Retinal pigment epithelial cell (primary cell): ENCODE measurements at regions not wholly inside any gene's neighbourhood (a gene's known extent, or its start where the extent isn't known, plus 50 kb on each side); places are given as distances from the start of the nearest gene placed in this dataset.

Experiments
- DNase-seq: peaks from one replicate; pipeline ENCODE4 v3.0.0-alpha.2; 2010; ENCODE audit warnings: low read depth
- H3K4me3 ChIP-seq: 2 replicates; pipeline ENCODE4 v1.5.1; 2011; ENCODE audit warnings: mild to moderate bottlenecking, low read length, control low read depth, moderate library complexity
- TF ChIP-seq, protein P1 (sequence below): conservative IDR thresholded peaks from 2 replicates; pipeline ENCODE4 v1.5.1; 2011; ENCODE audit warnings: low read depth, low read length, control low read depth, inconsistent platforms

DNA sequence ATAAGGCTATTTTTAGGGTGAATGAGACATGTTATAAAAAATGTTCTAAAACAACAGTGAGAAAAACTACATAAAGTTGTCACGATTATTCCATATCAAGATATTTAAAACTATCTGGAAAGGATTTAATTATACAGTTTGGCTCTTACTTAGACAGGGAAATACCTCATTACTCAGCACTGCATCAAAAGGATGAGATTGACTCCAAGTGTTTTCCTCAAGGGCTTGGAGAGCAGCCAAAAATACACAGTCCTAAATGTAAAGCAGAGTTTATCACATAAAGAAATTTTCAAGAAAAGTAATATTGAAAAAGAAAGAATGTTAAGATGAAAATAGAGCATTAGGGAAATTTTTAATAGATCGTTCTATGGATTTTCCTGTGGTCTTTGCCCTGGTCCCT, 285.5 kb upstream of the NETO1 start:
- DNase-seq: peak; percentile 11
- TF ChIP-seq, protein P1, sequence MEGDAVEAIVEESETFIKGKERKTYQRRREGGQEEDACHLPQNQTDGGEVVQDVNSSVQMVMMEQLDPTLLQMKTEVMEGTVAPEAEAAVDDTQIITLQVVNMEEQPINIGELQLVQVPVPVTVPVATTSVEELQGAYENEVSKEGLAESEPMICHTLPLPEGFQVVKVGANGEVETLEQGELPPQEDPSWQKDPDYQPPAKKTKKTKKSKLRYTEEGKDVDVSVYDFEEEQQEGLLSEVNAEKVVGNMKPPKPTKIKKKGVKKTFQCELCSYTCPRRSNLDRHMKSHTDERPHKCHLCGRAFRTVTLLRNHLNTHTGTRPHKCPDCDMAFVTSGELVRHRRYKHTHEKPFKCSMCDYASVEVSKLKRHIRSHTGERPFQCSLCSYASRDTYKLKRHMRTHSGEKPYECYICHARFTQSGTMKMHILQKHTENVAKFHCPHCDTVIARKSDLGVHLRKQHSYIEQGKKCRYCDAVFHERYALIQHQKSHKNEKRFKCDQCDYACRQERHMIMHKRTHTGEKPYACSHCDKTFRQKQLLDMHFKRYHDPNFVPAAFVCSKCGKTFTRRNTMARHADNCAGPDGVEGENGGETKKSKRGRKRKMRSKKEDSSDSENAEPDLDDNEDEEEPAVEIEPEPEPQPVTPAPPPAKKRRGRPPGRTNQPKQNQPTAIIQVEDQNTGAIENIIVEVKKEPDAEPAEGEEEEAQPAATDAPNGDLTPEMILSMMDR: no peak
- no peak overlapping the region for H3K4me3 ChIP-seq

DNA sequence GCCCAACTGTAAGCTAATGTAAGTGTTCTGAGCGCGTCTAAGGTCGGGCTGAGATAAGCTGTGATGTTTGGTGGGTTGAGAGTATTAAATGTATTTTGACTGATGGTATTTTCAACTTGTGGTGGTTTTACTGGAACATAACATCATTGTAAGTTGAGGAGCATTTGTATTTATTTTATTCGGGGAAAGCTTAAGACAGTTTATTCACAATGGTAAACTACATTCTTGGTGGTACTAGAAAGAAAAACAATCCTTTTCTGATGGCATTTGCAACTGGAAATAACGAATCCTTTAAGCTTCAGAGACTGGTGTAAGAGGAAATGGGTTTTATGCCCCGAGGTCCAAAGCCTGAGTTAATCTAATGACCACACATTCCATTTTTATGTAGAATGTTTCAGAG, 283.3 kb upstream of the NETO1 start:
- TF ChIP-seq, protein P1: no peak
- no peak overlapping the region for H3K4me3 ChIP-seq
- no peak for DNase-seq

DNA sequence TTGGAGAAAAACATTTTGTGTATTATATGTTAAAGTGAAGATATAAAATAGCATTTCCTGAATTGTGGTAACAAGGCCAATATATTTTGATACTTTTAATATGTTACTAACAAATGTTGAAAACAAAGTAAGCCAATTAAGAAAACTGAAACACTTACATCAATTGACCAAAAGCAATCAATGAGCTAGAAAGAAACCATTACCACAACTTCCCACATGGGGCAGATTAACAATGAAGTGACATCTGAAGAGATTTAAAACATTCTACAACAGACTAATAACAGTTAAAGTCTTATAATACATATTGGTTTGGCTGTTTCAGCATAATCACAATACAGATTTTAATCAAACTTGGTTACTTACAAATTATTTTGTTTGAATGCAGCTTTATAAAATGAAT, 282.4 kb upstream of the NETO1 start:
- H3K4me3 ChIP-seq: no peak overlapping the region
- DNase-seq: no peak
- TF ChIP-seq, protein P1: no peak

DNA sequence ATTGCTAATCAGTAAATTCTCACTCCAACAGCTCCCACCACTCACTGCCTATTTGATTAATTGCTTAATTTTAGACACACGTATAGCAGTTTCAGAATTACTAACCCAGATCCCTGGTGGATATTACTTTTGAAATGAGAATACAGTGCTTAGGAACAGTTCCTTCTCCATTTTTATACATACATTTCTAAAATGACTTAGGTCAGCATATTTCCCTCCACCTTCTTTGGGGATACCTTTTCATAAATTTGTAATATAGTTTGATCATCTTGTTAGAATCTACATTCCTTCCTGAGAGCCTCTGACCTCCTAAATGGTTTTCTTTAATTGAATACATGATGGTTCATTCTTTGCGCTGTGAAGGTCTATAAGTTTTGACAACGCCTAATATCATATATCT, 279.8 kb upstream of the NETO1 start:
- TF ChIP-seq, protein P1: no peak
- H3K4me3 ChIP-seq: no peak overlapping the region
- no peak for DNase-seq

DNA sequence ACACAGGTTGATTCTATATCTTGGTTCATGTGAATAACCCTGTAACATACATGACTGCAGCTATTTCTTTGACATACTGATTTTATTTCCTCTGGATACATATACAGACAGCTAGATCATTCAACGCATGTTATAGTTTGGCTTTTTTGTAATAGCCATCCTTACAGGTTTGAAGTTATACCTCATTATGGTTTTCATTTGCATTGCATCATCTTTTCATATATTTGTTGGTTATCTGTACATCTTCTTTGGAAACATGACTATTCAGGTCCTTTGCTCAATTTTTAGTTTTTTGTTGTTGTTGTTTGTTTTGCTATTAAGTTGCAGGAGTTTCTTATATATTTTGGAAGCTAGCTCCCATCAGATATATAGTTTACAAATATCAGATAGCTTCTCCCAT, 276.2 kb upstream of the NETO1 start:
- TF ChIP-seq, protein P1: no peak
- H3K4me3 ChIP-seq: no peak overlapping the region
- no peak for DNase-seq

DNA sequence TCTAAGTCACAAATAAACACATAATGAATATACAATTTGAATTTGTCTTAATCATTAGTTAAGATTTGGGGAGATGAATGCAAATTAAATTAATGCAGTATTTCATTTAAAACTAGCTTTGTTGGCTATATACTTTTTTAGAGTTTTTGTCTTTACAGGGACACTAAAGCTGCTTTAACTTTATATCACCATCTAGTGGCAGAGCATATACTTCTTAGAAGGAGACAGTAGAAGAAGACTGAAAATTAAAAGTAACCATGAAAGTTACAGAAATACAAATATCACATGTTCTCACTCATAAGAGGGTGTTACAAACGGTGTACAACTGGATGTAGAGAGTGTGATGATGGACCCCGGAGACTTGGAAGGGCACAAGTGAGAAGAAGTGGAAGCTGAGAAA, 268.3 kb upstream of the NETO1 start:
- TF ChIP-seq, protein P1: peak; percentile 47

DNA sequence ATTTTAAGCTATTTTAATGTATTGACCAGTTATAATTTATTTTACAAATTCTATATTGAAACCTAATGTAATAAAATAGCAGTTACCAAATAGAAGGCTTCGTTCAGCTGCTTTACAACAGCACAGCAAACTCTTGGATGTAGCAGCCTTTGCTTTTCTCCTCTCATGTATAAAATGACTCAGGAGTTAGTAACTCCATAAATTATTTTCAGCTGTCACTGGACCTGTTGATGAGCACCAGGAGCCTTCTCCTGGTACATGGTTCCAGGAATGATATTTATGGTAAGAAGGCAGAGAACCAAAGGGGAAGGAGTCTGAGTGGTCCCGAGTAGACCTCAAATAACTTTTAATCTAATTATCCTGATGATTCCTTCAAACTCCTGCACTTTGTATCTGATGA, 256.4 kb upstream of the NETO1 start:
- TF ChIP-seq, protein P1: no peak
- H3K4me3 ChIP-seq: no peak overlapping the region
- no peak for DNase-seq

More for the DNA sequence above, 268.3 kb upstream of the NETO1 start:
- DNase-seq: no peak
- H3K4me3 ChIP-seq: no peak overlapping the region
